ENCODE measurements at regions not wholly inside any gene's neighbourhood (a gene's known extent, or its start where the extent isn't known, plus 50 kb on each side); places are given as distances from the start of the nearest gene placed in this dataset.
"Not testable (repeated sequence)": the region's sequence is repeated elsewhere in the genome, so short reads cannot be mapped to it uniquely, and the experiment has no call there.

DNA sequence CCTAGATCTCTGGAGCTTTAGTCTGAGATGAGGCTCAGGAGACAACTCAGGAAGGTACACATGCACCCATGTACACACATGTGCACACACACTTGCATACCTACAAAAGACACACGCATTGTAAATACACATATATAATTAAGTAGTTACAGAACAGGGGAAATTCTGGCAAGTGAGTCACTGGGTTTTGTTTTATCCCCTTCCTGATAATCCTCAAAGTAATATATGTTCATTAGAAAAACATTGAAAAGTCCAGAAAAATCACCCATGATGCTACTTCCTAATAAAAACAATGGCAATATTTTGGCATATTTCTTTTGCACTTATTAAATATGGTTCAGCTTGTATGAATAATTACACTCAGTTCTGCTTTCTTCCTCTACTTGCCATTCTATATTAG, 115.3 kb upstream of the ECI2 start:
- H4K20me1 ChIP-seq (ENCODE audit: insufficient read depth, low read length), result no peaks in the 10 kb centered on the region
- no peak for TF ChIP-seq CTCF (IDR thresholded peaks at IDR 0.05; ENCODE audit: low read depth, low read length)
- TF ChIP-seq EZH2phosphoT487 (IDR thresholded peaks at IDR 0.05; ENCODE audit: low read depth), result no peak
- no peak overlapping the region for H3K27ac ChIP-seq (ENCODE audit: low read length)
- H3K9me3 ChIP-seq (ENCODE audit: insufficient read depth, low read length), result no peaks in the 10 kb centered on the region
- no peaks in the 10 kb centered on the region for H3K79me2 ChIP-seq (ENCODE audit: low read length)
- no peak overlapping the region for H3K9ac ChIP-seq (ENCODE audit: low read length)
- no peak overlapping the region for H2AFZ ChIP-seq (ENCODE audit: low read depth, low read length)
- H3K4me1 ChIP-seq (ENCODE audit: low read length), result no peaks in the 10 kb centered on the region
- no peaks in the 10 kb centered on the region for H3K36me3 ChIP-seq (replicated peaks; ENCODE audit: low read depth, low read length)
- no peaks in the 10 kb centered on the region for H3K27me3 ChIP-seq (ENCODE audit: low read depth, low read length)
- H3K4me2 ChIP-seq (ENCODE audit: low read length), result no peak overlapping the region
- H3K4me3 ChIP-seq (ENCODE audit: low read length), result no peak overlapping the region

DNA sequence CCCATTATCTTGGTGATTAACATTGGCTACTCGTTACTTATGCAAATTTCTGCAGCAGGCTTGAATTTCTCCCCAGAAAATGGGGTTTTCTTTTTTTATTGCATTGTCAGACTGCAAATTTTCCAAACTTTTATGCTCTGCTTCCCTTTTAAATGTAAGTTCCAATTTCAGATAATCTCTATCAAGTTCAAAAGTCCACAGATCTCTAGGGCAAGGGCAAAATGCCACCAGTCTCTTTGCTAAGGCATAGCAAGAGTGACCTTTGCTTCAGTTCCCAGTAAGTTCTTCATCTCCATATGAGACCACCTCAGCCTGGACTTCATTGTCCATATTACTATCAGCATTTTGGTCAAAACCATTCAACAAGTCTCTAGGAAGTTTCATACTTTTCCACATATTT, 108.5 kb upstream of the ECI2 start:
- H4K20me1 ChIP-seq (ENCODE audit: insufficient read depth, low read length); H3K4me1 ChIP-seq (ENCODE audit: low read length); H2AFZ ChIP-seq (ENCODE audit: low read depth, low read length); H3K27me3 ChIP-seq (ENCODE audit: low read depth, low read length); H3K27ac ChIP-seq (ENCODE audit: low read length); H3K4me2 ChIP-seq (ENCODE audit: low read length); H3K9ac ChIP-seq (ENCODE audit: low read length); H3K4me3 ChIP-seq (ENCODE audit: low read length); H3K36me3 ChIP-seq (replicated peaks; ENCODE audit: low read depth, low read length); H3K79me2 ChIP-seq (ENCODE audit: low read length); H3K9me3 ChIP-seq (ENCODE audit: insufficient read depth, low read length): not testable (repeated sequence)

DNA sequence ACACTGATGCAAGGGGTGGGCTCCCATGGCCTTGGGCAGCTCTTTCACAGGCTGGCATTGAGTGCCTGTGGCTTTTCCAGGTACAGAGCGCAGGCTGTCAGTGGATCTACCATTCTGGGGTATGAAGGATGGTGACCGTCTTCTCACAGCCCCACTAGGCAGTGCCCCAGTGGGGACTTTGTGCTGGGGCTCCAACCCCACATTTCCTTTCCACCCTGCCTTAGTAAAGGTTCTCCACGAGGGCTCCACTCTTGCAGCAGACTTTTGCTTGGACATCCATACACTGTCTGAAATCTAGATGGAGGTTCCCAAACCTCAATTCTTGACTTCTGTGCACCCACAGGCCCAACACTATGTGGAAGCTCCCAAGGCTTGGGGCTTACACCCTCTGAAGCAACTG, 107.9 kb upstream of the ECI2 start:
- Histone ChIP-seq H2AFZ (ENCODE audit: low read depth, low read length) (no peak overlapping the region), H3K9ac (ENCODE audit: low read length) (no peak overlapping the region), H3K79me2 (ENCODE audit: low read length) (no peaks in the 10 kb centered on the region), H4K20me1 (ENCODE audit: insufficient read depth, low read length) (no peaks in the 10 kb centered on the region), H3K27ac (ENCODE audit: low read length) (no peak overlapping the region), H3K4me2 (ENCODE audit: low read length) (no peak overlapping the region), H3K36me3 (replicated peaks; ENCODE audit: low read depth, low read length) (no peaks in the 10 kb centered on the region), H3K4me1 (ENCODE audit: low read length) (no peaks in the 10 kb centered on the region), H3K4me3 (ENCODE audit: low read length) (no peak overlapping the region), H3K9me3 (ENCODE audit: insufficient read depth, low read length) (no peaks in the 10 kb centered on the region), H3K27me3 (ENCODE audit: low read depth, low read length) (no peaks in the 10 kb centered on the region)
- TF ChIP-seq CTCF (IDR thresholded peaks at IDR 0.05; ENCODE audit: low read depth, low read length) (no peak), EZH2phosphoT487 (IDR thresholded peaks at IDR 0.05; ENCODE audit: low read depth) (no peak)

GRCh38 chr6:4242601-4243000, 107.2 kb upstream of the ECI2 start:
- no peak overlapping the region for H3K4me2 ChIP-seq (ENCODE audit: low read length)
- H3K27me3 ChIP-seq (ENCODE audit: low read depth, low read length), result no peaks in the 10 kb centered on the region
- no peaks in the 10 kb centered on the region for H3K9me3 ChIP-seq (ENCODE audit: insufficient read depth, low read length)
- no peak overlapping the region for H3K9ac ChIP-seq (ENCODE audit: low read length)
- no peaks in the 10 kb centered on the region for H3K36me3 ChIP-seq (replicated peaks; ENCODE audit: low read depth, low read length)
- H3K4me3 ChIP-seq (ENCODE audit: low read length), result no peak overlapping the region
- no peaks in the 10 kb centered on the region for H4K20me1 ChIP-seq (ENCODE audit: insufficient read depth, low read length)
- TF ChIP-seq CTCF (IDR thresholded peaks at IDR 0.05; ENCODE audit: low read depth, low read length) (no peak), EZH2phosphoT487 (IDR thresholded peaks at IDR 0.05; ENCODE audit: low read depth) (no peak)
- no peak overlapping the region for H3K27ac ChIP-seq (ENCODE audit: low read length)
- H3K79me2 ChIP-seq (ENCODE audit: low read length), result no peaks in the 10 kb centered on the region
- no peaks in the 10 kb centered on the region for H3K4me1 ChIP-seq (ENCODE audit: low read length)
- H2AFZ ChIP-seq (ENCODE audit: low read depth, low read length), result no peak overlapping the region

DNA sequence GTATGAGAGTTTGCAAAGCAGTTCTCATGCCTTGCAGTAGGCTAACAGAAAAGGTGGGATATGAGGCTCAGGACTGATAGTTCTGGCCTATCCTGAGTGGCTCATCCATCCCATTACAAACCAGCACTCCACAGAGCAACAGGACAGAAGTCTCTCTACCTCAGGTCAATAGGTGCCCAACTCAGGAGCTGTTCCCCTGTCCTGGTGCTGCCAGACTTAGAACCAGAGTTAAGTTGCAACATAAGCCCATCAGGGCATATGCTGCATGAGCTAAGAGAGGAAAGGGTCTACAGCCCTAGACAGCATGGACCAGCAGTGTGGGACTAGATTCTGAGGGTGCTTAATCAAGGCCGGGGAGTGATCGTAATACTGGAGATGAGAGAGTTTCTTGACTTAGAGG, 104.8 kb upstream of the ECI2 start:
- no peak overlapping the region for H3K9ac ChIP-seq (ENCODE audit: low read length)
- H3K27ac ChIP-seq (ENCODE audit: low read length), result no peak overlapping the region
- H3K36me3 ChIP-seq (replicated peaks; ENCODE audit: low read depth, low read length), result no peaks in the 10 kb centered on the region
- H4K20me1 ChIP-seq (ENCODE audit: insufficient read depth, low read length), result no peaks in the 10 kb centered on the region
- no peaks in the 10 kb centered on the region for H3K9me3 ChIP-seq (ENCODE audit: insufficient read depth, low read length)
- no peaks in the 10 kb centered on the region for H3K79me2 ChIP-seq (ENCODE audit: low read length)
- no peaks in the 10 kb centered on the region for H3K4me1 ChIP-seq (ENCODE audit: low read length)
- H3K27me3 ChIP-seq (ENCODE audit: low read depth, low read length), result no peaks in the 10 kb centered on the region
- H3K4me2 ChIP-seq (ENCODE audit: low read length), result no peak overlapping the region
- no peak overlapping the region for H2AFZ ChIP-seq (ENCODE audit: low read depth, low read length)
- H3K4me3 ChIP-seq (ENCODE audit: low read length), result no peak overlapping the region
- TF ChIP-seq EZH2phosphoT487 (IDR thresholded peaks at IDR 0.05; ENCODE audit: low read depth) (no peak), CTCF (IDR thresholded peaks at IDR 0.05; ENCODE audit: low read depth, low read length) (no peak)
